ENCODE measurements at regions not wholly inside any gene's neighbourhood (a gene's known extent, or its start where the extent isn't known, plus 50 kb on each side); places are given as distances from the start of the nearest gene placed in this dataset.

DNA sequence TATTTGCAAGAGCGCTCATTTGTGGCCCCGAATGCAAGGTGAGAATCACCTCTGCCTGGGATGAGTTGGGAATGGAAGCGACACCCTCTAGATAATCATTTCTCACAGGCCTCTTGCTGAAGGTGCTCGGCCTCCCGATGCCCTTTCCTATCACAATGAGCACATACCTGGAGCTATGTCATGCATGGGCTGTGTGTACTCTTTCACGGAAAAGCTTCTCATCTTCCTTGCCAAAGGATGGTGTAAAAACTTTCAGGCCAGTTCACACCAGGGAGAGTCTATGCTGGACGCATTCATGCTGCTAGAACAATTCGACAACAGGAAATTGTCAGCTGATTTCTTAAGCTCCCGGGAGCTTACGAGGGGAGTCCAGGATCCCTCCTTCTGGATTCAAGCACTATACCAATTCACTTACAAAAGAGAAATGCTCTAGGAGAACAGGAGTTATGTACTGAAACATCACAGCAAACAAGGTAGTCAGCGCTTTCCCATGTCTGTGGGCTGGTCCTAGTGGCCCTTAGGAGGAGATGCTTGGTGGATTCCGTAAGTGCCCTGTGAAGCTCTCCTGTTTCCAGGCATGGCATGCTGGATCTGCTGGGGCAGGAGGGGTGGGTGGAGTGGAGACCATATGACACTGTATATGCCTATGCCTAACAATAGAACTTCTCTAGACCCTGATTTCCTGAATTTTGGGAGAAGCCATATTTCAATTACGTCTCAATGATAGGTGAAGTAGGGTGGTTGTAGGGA is 53.1 kb upstream of the B3GAT1 start:
- DNase-seq, result no peak

DNA sequence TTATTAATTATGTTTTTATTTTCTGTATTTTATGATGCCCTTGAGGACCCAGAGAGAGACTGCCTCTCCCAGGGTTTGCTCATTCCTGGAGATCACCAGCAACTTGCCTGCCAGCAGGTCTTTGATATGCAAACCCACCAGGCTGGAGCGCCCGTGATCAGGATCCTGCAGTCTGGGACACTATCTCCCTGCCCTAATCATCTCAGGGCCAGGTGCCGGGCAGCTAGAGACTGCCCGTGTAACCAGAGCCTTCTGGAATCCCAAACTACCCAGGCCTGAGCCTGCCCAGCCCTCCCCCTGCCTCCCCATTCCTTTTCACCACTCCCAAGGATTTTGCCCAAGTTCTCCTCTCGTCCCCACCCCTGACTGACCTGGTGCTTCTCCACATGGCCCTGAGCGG is 52.2 kb upstream of the B3GAT1 start:
- DNase-seq, result no peak

DNA sequence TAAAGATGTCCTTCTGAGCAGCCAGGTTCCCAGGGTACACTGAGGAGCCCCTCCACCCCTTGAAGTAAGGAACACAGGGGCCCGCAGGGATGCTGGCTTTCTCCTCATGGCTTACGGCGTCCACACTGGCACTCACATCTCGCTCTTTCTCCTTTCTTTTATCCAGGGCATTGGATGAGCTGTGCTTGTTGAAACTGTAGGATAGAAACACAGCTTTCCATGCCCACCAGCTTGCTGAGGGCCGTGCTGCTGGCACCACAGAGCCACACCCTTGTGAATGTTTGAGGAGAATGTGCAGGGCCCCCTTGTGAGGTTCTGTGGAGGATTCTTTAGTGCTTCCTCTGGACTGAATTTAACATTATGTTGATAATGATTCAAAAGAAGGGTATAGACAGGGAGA is 51.7 kb upstream of the B3GAT1 start:
- no peak for DNase-seq
